ENCODE measurements at regions not wholly inside any gene's neighbourhood (a gene's known extent, or its start where the extent isn't known, plus 50 kb on each side); places are given as distances from the start of the nearest gene placed in this dataset.
"Not testable (repeated sequence)": the region's sequence is repeated elsewhere in the genome, so short reads cannot be mapped to it uniquely, and the experiment has no call there.

GRCh38 chr10:2546894-2547293, 520.5 kb upstream of the PFKP start:
- TF ChIP-seq POLR2A, POLR2AphosphoS5 (IDR thresholded peaks at IDR 0.05; ENCODE audit: low read depth, low read length): not testable (repeated sequence)

Measured in GM12892 (cell line).